ENCODE measurements at regions not wholly inside any gene's neighbourhood (a gene's known extent, or its start where the extent isn't known, plus 50 kb on each side); places are given as distances from the start of the nearest gene placed in this dataset.

- H3K18ac ChIP-seq (ENCODE audit: low read depth, low read length) = no peak overlapping the region
- H3K56ac ChIP-seq (ENCODE audit: extremely low read depth, insufficient read depth, low read length) = no peak overlapping the region
- H2BK120ac ChIP-seq (ENCODE audit: low read depth, low read length) = no peak overlapping the region
- H3K27me3 ChIP-seq (ENCODE audit: control insufficient read depth, insufficient read depth, low read length) = no peaks in the 10 kb centered on the region
- dilution Hi-C loops (cut with HindIII; ENCODE audit: low sequenced_read_pairs, unreplicated experiment) (no loop called here), in situ Hi-C loops (cut with MboI; ENCODE audit: low sequenced_read_pairs) (no loop called here), intact Hi-C loops (cut with micrococcal nuclease) (no loop called here)
- H3K9ac ChIP-seq (ENCODE audit: low read depth, low read length) = no peak overlapping the region
- H3K4me1 ChIP-seq (ENCODE audit: control insufficient read depth, insufficient read depth, low read length) = no peaks in the 10 kb centered on the region
- CTCF ChIA-PET = no interaction called here
- H3K23ac ChIP-seq (ENCODE audit: low read depth, low read length) = no peak overlapping the region
- no peak overlapping the region for H3K4ac ChIP-seq (ENCODE audit: low read depth, low read length)
- no peak overlapping the region for H3K27ac ChIP-seq (ENCODE audit: insufficient read depth, low read length)
- no peak overlapping the region for H4K5ac ChIP-seq (ENCODE audit: low read depth, low read length)
- DNase-seq (no peak), ATAC-seq (ENCODE audit: low read depth) (no peak)
- no peak overlapping the region for H2AK5ac ChIP-seq (ENCODE audit: low read depth, low read length)
- TF ChIP-seq, protein P1, sequence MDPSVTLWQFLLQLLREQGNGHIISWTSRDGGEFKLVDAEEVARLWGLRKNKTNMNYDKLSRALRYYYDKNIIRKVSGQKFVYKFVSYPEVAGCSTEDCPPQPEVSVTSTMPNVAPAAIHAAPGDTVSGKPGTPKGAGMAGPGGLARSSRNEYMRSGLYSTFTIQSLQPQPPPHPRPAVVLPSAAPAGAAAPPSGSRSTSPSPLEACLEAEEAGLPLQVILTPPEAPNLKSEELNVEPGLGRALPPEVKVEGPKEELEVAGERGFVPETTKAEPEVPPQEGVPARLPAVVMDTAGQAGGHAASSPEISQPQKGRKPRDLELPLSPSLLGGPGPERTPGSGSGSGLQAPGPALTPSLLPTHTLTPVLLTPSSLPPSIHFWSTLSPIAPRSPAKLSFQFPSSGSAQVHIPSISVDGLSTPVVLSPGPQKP (IDR thresholded peaks at IDR 0.05; ENCODE audit: borderline replicate concordance, low read depth, low read length) = no peak
- no peak for TF ChIP-seq MXI1 (IDR thresholded peaks at IDR 0.05; ENCODE audit: borderline replicate concordance, low read depth, low read length)
- TF ChIP-seq RAD21 (IDR thresholded peaks at IDR 0.05; ENCODE audit: low read length) = no peak
- no peak for TF ChIP-seq CEBPB (IDR thresholded peaks at IDR 0.05; ENCODE audit: low read depth, low read length)
- no peak overlapping the region for H2AFZ ChIP-seq (replicated peaks; ENCODE audit: low read length, poor library complexity)
- no peak overlapping the region for H3K14ac ChIP-seq (replicated peaks; ENCODE audit: low read depth, low read length)
- H2BK15ac ChIP-seq (ENCODE audit: low read depth, low read length) = no peak overlapping the region
- POLR2A ChIA-PET (ENCODE audit: unreplicated experiment) = no interaction called here
- no peak overlapping the region for H3K4me3 ChIP-seq (ENCODE audit: insufficient read depth, low read depth, low read length)
- no peak overlapping the region for H2BK20ac ChIP-seq (ENCODE audit: low read depth, low read length)
- BruUV-seq (replicated peaks) = no TSS peak
- H3K36me3 ChIP-seq (ENCODE audit: control insufficient read depth, insufficient read depth, low read length) = no peaks in the 10 kb centered on the region
- H4K20me1 ChIP-seq (ENCODE audit: insufficient read depth, low read length) = no peaks in the 10 kb centered on the region
- peaks cover 2% of the 10 kb centered on the region; the same call in 1 of the 2 replicates for H3K9me3 ChIP-seq (ENCODE audit: control insufficient read depth, insufficient read depth, low read length)
- H2AK9ac ChIP-seq (replicated peaks; ENCODE audit: low read depth, low read length, poor library complexity) = no peak overlapping the region
- H3K9me1 ChIP-seq (ENCODE audit: insufficient read depth, low read length) = no peaks in the 10 kb centered on the region
- no peak overlapping the region for H4K91ac ChIP-seq (ENCODE audit: insufficient read depth, low read depth, low read length)
- H2BK5ac ChIP-seq (ENCODE audit: low read depth, low read length, poor library complexity, severe bottlenecking) = no peak overlapping the region
- no peaks in the 10 kb centered on the region for H3K79me1 ChIP-seq (ENCODE audit: low read depth in 1 of 2, low read length in 2 of 2)
- no peak overlapping the region for H3K4me2 ChIP-seq (ENCODE audit: low read depth, low read length)
- no peak overlapping the region for H4K8ac ChIP-seq (ENCODE audit: low read depth in 2 of 2, low read length in 2 of 2)
Observed at GRCh38 chr2:126408671-126409070, 247.3 kb upstream of the GYPC start.

Measured in IMR-90 (cell line).